Glomerular endothelial cell (primary cell): ENCODE measurements at regions not wholly inside any gene's neighbourhood (a gene's known extent, or its start where the extent isn't known, plus 50 kb on each side); places are given as distances from the start of the nearest gene placed in this dataset.
"Not testable (repeated sequence)": the region's sequence is repeated elsewhere in the genome, so short reads cannot be mapped to it uniquely, and the experiment has no call there.

Source experiments
- DNase-seq: peaks from one replicate; pipeline ENCODE4 v3.0.0-alpha.2; 2011; ENCODE audit warnings: low read depth, low spot score; ENCODE audit errors: extremely low read depth

DNA sequence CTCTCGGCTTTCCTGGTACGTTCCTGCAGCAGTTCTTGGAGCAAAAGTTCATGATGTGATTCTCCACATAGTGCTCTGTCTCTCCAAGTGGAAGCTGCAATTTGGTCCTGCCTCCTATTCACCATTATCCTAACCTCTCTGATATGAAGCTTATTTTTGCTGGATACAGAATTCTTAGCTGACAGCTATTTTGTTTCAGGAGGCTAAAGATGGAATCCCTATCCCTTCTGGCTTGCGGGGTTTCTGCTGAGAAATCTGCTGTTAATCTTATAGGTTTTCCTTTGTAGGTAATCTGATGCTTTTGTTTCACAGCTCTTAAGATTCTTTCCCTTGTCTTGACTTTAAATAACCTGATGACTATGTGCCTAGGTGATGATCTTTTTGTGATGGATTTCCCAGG, 181.6 kb upstream of the VLDLR start:
- DNase-seq, result no peak

DNA sequence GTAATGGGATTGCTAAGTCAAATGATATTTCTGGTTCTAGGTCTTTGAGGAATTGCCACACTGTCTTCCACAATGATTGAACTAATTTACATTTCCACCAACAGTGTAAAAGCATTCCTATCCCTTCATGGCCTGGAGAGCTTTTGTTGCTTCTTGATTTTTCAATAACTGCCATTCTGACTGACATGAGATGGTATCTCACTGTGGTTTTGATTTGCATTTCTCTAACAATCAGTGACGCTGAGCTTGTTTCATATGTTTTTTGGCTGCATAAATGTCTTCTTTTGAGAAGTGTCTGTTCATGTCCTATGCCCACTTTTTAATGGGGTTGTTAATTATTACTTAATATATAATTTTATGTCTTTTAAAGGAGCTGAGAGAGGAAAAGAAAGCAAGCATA, 177.7 kb upstream of the VLDLR start:
- DNase-seq, result not testable (repeated sequence)

DNA sequence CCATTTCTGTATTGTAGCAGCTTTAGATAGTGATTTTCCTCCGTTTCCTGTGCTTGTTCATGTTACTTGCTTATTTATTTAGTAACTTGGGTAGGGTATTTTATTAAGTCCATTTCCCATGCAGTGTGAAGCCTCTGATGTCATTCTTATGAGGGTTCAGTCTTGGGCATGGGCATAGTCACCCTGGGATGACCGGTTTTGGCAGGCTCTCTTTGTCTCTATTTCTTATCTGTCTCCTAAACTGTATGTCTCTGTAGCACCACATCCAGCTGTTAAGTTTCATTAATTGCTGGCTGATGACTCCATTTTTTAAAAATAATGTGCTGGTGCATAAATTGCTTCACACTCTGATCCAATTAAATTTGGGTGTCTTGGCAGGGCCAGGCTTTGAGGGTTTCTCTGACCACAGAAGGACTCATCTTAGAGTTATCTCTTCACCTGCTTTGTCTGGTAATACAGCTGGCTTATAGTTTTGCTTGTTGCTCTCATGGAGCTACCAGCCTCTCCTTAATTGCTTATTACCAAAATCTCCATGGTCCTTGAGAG, 173.3 kb upstream of the VLDLR start:
- no peak for DNase-seq

GRCh38 chr9:2453106-2453505, 168.5 kb upstream of the VLDLR start:
- no peak for DNase-seq

DNA sequence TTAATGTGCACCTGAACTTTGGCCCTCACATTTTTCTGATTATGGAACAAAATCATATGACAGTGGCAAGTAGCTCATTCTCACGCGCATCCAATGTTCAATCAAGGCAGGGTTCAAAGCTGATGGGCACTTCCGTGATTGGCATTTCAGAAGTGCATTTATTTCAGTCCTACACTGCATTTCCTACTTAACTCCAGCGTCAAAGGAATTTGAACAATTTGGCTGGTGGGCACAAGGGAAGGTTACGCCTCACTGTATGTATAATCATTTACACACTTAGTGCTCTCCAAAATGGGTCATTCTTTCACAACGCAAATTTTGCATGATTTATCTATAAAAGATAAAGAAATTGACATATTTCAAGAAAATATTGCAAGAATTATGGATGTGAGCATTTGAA, 167.9 kb upstream of the VLDLR start:
- no peak for DNase-seq

DNA sequence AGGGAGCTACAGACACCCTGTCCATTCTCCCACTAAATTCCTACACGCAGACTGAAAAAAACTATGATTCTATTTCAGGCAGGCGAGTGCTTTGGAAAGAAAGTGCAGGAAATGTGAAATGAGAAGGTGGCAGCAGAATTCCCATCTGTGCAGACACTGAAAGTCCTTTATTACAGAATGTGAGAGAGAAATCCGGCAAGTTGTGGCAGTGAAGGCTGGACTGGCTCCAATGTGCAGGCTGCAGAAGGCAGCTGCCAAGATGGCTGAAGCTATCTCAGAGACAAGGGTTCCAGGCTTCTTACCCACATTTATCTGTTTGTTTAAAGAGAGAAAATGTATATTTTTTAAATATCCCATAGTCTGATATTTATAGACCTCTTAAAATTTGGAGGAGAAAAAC, 161.8 kb upstream of the VLDLR start:
- no peak for DNase-seq

DNA sequence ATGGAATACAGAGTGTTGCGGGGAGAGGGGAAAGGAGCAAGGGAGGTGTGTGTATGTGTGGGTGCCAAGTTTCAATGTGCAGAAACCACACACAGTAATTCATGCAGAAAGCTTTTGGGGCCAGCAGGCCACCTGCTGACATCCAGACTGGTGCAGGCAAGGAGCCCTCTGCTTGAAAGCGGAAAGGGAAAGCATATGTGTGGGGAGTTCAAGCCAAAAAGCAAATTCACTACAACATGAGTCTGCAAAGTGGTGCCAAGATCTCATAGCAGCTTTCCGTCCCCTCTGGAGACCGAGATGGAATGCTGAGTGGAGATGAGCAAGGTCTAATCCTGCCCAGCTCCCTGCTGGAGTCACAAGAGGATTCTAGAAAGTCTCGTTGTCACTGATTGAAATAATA, 159.7 kb upstream of the VLDLR start:
- no peak for DNase-seq

GRCh38 chr9:2464624-2465023, 157.0 kb upstream of the VLDLR start:
- DNase-seq, result no peak

DNA sequence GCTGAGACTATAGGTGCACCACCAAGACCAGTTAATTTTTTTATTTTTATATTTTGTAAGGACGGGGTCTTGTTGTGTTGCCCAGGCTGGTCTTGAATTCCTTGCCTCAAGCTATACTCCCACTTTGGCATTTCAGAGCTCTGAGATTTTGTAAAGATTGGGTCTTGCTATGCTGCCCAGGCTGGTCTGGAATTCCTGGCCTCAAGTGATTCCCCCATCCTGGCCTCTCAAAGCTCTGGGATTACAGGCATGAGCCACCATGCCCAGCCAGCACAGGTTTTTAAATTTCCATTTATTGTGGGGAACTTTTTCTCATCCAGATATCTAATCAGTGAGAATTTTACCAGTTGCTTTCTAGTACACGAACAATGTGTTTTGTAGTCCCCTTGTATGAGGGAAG, 156.1 kb upstream of the VLDLR start:
- no peak for DNase-seq

- DNase-seq, result no peak
Measured at GRCh38 chr9:2465921-2466460, 155.6 kb upstream of the VLDLR start.

GRCh38 chr9:2466703-2467102, 154.9 kb upstream of the VLDLR start:
- no peak for DNase-seq

- no peak for DNase-seq
Measured at GRCh38 chr9:2469681-2470221, 151.8 kb upstream of the VLDLR start.

DNA sequence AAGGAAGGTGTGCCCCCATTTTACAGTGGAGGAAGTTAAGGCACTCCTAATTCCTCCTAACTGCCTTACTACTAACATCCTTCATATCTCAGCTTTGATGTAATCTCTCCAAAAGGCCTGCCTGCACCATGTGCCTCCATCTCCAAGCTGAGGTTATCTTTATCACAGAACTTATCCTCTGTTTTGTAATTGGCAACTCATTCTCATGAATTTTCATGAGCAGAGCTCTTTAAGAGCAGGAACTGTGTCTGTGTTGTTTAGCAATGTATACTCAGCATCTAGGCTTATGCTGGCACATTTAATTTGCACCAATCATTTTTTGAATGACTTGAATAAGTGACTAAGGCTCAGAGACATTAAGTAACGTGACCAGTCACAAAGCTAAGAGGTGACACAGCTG, 147.9 kb upstream of the VLDLR start:
- DNase-seq, result no peak

- no peak for DNase-seq
Measured at GRCh38 chr9:2477755-2478154, 143.8 kb upstream of the VLDLR start.

DNA sequence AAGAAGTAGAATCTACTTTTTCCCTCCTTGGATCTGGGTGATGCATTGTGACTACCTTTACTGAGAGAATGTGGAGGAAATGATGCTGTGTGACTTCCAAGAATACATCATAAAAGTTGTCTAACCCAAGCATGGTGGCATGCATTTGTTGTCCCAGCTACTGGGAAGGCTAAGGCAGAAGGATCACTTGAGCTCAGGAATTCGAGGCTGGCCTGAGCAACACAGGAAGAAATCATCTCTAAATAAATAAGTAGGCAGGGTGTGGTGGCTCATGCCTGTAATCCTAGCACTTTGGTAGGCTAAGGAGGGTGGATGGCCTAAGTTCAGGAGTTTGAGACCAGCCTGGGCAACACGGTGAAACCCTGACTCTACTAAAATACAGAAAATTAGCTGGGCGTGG, 143.2 kb upstream of the VLDLR start:
- no peak for DNase-seq

DNA sequence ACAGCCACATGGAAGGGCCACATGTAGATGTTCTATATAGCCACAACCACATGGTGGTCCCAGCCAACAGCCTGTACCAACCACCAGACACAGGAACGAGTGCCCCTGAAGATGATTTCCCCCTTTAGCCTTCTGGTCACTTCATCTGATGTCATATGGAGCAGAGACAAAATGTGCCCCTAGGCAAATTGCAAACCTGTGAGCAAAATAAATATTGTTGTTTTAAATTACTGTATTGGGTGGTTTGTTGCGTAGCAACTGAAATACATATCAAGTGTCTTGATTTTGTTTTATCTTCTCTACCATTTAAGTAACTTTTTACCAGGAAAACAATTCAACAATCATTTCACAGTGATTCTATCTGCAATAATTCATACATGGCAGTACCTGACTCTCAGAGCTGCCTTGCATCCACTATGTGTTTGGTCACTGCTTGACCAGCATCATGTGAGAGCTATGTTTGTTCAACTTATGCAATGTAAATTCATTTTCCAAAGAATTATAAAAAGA, 142.5 kb upstream of the VLDLR start:
- DNase-seq, result no peak

DNA sequence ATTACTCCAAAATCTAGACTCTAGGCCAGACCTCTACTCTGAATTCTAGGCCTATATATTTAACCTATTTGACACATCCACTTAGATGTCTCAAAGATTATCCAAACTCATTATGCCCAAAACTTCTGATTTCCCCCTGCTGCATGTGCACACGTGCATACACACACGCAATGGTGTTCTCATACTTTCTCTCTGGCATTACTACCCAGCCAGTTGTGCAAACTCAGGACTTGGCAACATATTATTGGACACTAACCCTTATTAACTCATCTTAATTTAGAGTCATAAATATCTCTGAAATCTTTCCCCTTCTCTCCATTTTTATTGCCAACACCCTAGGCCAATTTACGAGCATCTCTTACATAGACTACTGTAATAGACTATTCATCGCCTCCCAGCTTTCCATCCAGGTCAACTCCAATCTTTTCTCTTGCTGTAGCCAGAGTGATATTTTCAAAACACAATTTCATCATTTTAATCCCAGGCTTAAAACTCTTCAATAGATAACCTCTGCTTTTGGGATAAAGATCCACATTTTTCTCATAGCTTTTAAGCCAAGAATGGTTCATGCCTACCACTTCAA, 141.2 kb upstream of the VLDLR start:
- DNase-seq, result no peak

- no peak for DNase-seq
Measured at GRCh38 chr9:2481216-2481615, 140.4 kb upstream of the VLDLR start.

GRCh38 chr9:2486988-2487387, 134.6 kb upstream of the VLDLR start:
- DNase-seq, result no peak

DNA sequence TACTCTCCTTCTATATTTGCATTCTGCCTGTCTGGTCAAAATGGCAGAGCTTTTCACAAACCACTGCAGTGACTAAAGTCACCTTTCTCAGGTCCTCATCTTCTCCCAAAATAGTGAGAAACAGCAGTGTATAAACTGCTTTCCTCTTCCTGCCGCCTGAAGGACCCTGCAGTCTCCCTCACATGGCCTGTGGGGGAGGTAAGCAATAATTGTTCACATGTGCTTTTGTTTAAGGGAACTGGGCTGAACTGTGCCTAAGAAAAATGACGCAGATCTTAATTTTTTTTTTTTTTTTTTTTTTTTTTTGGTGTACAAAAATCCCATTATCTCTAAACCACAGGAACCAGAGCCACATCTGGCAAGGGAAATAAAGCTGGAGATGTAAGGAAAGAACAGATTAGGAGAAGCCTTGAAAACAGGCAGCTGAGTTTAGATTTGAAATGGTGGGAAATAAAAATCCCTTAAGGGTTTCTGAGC, 131.7 kb upstream of the VLDLR start:
- DNase-seq, result no peak

GRCh38 chr9:2492161-2492560, 129.4 kb upstream of the VLDLR start:
- DNase-seq, result no peak

GRCh38 chr9:2493109-2493508, 128.5 kb upstream of the VLDLR start:
- DNase-seq, result no peak
